ENCODE measurements at regions not wholly inside any gene's neighbourhood (a gene's known extent, or its start where the extent isn't known, plus 50 kb on each side); places are given as distances from the start of the nearest gene placed in this dataset.
A peak's percentile ranks its signal among the peaks of the same experiment; 100 is the strongest.

- TF ChIP-seq RAD21 (conservative IDR thresholded peaks at IDR 0.05) (no peak), EP300 (conservative IDR thresholded peaks at IDR 0.05; ENCODE audit: poor library complexity, severe bottlenecking) (no peak), EZH2 (IDR thresholded peaks at IDR 0.05; ENCODE audit: borderline replicate concordance, insufficient read depth, low read length, poor library complexity, severe bottlenecking) (no peak), TAF1 (IDR thresholded peaks at IDR 0.05; ENCODE audit: low read depth) (no peak), SMC3 (conservative IDR thresholded peaks at IDR 0.05; ENCODE audit: poor library complexity) (no peak), CTCF (IDR thresholded peaks at IDR 0.05; ENCODE audit: poor library complexity, severe bottlenecking) (no peak), MXI1 (conservative IDR thresholded peaks at IDR 0.05; ENCODE audit: poor library complexity, severe bottlenecking) (no peak), POLR2AphosphoS5 (IDR thresholded peaks at IDR 0.05) (no peak)
- TF ChIP-seq, protein P1, sequence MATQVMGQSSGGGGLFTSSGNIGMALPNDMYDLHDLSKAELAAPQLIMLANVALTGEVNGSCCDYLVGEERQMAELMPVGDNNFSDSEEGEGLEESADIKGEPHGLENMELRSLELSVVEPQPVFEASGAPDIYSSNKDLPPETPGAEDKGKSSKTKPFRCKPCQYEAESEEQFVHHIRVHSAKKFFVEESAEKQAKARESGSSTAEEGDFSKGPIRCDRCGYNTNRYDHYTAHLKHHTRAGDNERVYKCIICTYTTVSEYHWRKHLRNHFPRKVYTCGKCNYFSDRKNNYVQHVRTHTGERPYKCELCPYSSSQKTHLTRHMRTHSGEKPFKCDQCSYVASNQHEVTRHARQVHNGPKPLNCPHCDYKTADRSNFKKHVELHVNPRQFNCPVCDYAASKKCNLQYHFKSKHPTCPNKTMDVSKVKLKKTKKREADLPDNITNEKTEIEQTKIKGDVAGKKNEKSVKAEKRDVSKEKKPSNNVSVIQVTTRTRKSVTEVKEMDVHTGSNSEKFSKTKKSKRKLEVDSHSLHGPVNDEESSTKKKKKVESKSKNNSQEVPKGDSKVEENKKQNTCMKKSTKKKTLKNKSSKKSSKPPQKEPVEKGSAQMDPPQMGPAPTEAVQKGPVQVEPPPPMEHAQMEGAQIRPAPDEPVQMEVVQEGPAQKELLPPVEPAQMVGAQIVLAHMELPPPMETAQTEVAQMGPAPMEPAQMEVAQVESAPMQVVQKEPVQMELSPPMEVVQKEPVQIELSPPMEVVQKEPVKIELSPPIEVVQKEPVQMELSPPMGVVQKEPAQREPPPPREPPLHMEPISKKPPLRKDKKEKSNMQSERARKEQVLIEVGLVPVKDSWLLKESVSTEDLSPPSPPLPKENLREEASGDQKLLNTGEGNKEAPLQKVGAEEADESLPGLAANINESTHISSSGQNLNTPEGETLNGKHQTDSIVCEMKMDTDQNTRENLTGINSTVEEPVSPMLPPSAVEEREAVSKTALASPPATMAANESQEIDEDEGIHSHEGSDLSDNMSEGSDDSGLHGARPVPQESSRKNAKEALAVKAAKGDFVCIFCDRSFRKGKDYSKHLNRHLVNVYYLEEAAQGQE (IDR thresholded peaks at IDR 0.05; ENCODE audit: borderline replicate concordance): no peak
- Histone ChIP-seq H3K4me3 (ENCODE audit: low read length) (peak overlapping the region; percentile 10), H3K27me3 (ENCODE audit: insufficient read depth, low read depth, low read length) (no peaks in the 10 kb centered on the region), H3K27ac (ENCODE audit: low read length) (no peak overlapping the region), H3K79me2 (replicated peaks; ENCODE audit: insufficient read depth, low read length) (peaks cover 55% of the 10 kb centered on the region), H3K36me3 (ENCODE audit: insufficient read depth, low read length) (no peaks in the 10 kb centered on the region), H3K9me2 (ENCODE audit: insufficient read depth, low read length) (no peaks in the 10 kb centered on the region), H3K9me3 (ENCODE audit: low read length) (no peaks in the 10 kb centered on the region), H4K20me1 (ENCODE audit: insufficient read depth) (no peaks in the 10 kb centered on the region), H3K4me2 (ENCODE audit: low read length) (no peak overlapping the region), H3F3A (ENCODE audit: insufficient read depth, low read length, poor library complexity, severe bottlenecking) (peaks cover 2% of the 10 kb centered on the region), H2AFZ (ENCODE audit: low read depth, low read length) (no peak overlapping the region), H3K9ac (ENCODE audit: low read length) (no peak overlapping the region)
Observed at GRCh38 chr11:70623906-70624597, 225.7 kb downstream of the CTTN start.

DNA sequence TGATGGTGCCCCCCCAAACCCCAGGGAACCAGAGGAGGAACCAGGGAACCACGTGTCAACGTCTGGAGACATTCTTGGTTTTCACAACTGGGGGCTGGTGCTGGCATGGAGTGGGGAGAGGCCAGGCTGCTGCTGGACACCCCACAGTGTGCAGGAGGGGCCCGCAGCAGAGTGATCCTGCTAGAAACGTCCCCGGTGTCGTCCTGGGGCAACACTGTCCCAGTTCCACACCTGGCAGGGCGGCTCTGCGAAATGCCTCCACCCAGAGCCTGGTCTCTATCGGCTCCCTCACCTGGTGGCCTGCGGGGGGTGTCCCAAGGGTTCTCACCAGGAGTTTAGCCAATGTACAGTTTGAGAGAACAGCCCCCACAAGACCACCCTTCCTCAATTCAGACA lies 226.3 kb downstream of the CTTN start:
- Histone ChIP-seq H3K4me2 (ENCODE audit: low read length) (no peak overlapping the region), H3K27me3 (ENCODE audit: insufficient read depth, low read depth, low read length) (no peaks in the 10 kb centered on the region), H3K4me3 (ENCODE audit: low read length) (no peak overlapping the region), H2AFZ (ENCODE audit: low read depth, low read length) (no peak overlapping the region), H3K9me3 (ENCODE audit: low read length) (no peaks in the 10 kb centered on the region), H3K27ac (ENCODE audit: low read length) (no peak overlapping the region), H3K79me2 (replicated peaks; ENCODE audit: insufficient read depth, low read length) (peaks cover 55% of the 10 kb centered on the region), H4K20me1 (ENCODE audit: insufficient read depth) (no peaks in the 10 kb centered on the region), H3K9ac (ENCODE audit: low read length) (no peak overlapping the region), H3F3A (ENCODE audit: insufficient read depth, low read length, poor library complexity, severe bottlenecking) (peaks cover 2% of the 10 kb centered on the region), H3K9me2 (ENCODE audit: insufficient read depth, low read length) (no peaks in the 10 kb centered on the region), H3K36me3 (ENCODE audit: insufficient read depth, low read length) (no peaks in the 10 kb centered on the region)
- no peak for TF ChIP-seq CTCF (IDR thresholded peaks at IDR 0.05; ENCODE audit: poor library complexity, severe bottlenecking)
